Chondrocyte (in vitro differentiated cells): ENCODE measurements at regions not wholly inside any gene's neighbourhood (a gene's known extent, or its start where the extent isn't known, plus 50 kb on each side); places are given as distances from the start of the nearest gene placed in this dataset.

Experiments
- DNase-seq: peaks from one replicate; pipeline ENCODE4 v3.0.0; 2021; ENCODE audit warnings: mixed read lengths, low spot score
- H3K27ac Mint-ChIP-seq: one replicate; pipeline ENCODE4 v1.8.0; 2021; ENCODE audit warnings: mild to moderate bottlenecking, moderate library complexity, mixed read lengths; ENCODE audit not compliant: unreplicated experiment
- H3K27me3 Mint-ChIP-seq: 2 replicates; pipeline ENCODE4 v1.8.0; 2021; ENCODE audit warnings: low read depth, mixed read lengths
- H3K36me3 Mint-ChIP-seq: 2 replicates; pipeline ENCODE4 v1.8.0; 2021; ENCODE audit warnings: low read depth, mixed read lengths
- H3K4me1 Mint-ChIP-seq: 2 replicates; pipeline ENCODE4 v1.8.0; 2021; ENCODE audit warnings: low read depth, mild to moderate bottlenecking, mixed read lengths
- H3K4me3 Mint-ChIP-seq: one replicate; pipeline ENCODE4 v1.8.0; 2021; ENCODE audit warnings: mild to moderate bottlenecking, moderate library complexity, mixed read lengths; ENCODE audit not compliant: unreplicated experiment
- H3K9me3 Mint-ChIP-seq: 2 replicates; pipeline ENCODE4 v1.8.0; 2021; ENCODE audit warnings: low read depth, mixed read lengths
- TF ChIP-seq, protein P1 (sequence below): fragments of 200-600 bp; sonication (generic); IDR thresholded peaks from 2 replicates; pipeline ENCODE4 v1.5.0; 2021; ENCODE audit warnings: antibody characterized with exemption, mild to moderate bottlenecking, moderate library complexity

DNA sequence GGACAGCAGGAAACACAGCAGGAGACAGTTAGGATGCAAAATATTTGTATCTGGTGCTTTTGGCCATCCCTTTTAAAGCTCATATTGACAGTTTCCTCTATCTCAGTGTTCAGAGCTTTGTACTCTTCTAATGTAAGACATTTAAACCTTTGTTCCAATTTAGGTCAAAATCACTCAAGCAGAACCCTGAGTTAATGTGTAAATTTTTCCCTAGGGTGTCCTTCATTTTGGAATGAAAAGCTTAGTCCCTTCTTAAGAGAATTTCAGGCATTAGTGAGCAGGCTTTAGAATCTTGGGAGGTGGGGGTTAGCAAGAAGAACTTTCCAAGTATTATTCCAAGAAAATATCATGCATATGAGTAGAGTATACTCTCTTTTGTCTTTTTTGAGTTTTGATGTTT is 188.7 kb downstream of the GBA3 start:
- Mint-ChIP-seq H3K4me3 (no peak overlapping the region), H3K36me3 (no peaks in the 10 kb centered on the region), H3K4me1 (no peaks in the 10 kb centered on the region), H3K27me3 (no peaks in the 10 kb centered on the region), H3K9me3 (peaks cover 7% of the 10 kb centered on the region), H3K27ac (no peak overlapping the region)
- TF ChIP-seq, protein P1, sequence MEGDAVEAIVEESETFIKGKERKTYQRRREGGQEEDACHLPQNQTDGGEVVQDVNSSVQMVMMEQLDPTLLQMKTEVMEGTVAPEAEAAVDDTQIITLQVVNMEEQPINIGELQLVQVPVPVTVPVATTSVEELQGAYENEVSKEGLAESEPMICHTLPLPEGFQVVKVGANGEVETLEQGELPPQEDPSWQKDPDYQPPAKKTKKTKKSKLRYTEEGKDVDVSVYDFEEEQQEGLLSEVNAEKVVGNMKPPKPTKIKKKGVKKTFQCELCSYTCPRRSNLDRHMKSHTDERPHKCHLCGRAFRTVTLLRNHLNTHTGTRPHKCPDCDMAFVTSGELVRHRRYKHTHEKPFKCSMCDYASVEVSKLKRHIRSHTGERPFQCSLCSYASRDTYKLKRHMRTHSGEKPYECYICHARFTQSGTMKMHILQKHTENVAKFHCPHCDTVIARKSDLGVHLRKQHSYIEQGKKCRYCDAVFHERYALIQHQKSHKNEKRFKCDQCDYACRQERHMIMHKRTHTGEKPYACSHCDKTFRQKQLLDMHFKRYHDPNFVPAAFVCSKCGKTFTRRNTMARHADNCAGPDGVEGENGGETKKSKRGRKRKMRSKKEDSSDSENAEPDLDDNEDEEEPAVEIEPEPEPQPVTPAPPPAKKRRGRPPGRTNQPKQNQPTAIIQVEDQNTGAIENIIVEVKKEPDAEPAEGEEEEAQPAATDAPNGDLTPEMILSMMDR = no peak
- DNase-seq = no peak

DNA sequence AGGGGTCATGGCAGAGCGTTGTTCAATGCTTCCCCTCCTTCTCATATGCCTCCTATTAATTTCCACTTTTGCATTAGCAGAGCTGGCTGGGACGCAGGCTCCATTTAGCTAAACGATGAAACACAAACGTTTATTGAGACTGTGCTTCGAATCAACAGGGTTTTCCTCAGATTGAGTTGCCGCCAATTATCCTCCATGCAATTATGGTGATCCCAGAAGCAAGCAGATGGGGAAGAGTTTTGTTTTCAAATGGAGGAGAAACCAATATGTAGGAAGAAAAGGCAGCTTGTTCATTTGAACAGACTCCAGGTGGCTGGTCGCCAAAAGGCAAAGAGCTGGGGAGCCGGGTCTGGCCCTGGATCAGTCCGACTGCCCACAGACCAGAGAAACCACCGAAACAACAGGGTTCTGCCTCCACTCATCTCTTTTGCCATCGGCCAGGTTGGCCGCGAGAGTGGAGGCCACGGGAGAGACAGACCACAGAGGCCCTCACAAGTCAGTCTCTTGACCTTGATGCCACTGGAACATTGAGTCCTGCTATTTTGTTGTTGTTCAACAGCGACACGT is 184.8 kb downstream of the GBA3 start:
- DNase-seq = no peak
- no peaks in the 10 kb centered on the region for H3K36me3 Mint-ChIP-seq
- no peak overlapping the region for H3K27ac Mint-ChIP-seq
- no peaks in the 10 kb centered on the region for H3K4me1 Mint-ChIP-seq
- peaks cover 6% of the 10 kb centered on the region for H3K9me3 Mint-ChIP-seq
- TF ChIP-seq, protein P1 = no peak
- no peak overlapping the region for H3K4me3 Mint-ChIP-seq
- H3K27me3 Mint-ChIP-seq = no peaks in the 10 kb centered on the region

GRCh38 chr4:22876270-22876669 is 183.5 kb downstream of the GBA3 start:
- Mint-ChIP-seq H3K36me3 (no peaks in the 10 kb centered on the region), H3K4me1 (no peaks in the 10 kb centered on the region), H3K9me3 (no peaks in the 10 kb centered on the region), H3K27ac (no peak overlapping the region), H3K27me3 (no peaks in the 10 kb centered on the region), H3K4me3 (no peak overlapping the region)
- TF ChIP-seq, protein P1 = no peak
- no peak for DNase-seq

GRCh38 chr4:22875587-22876257 is 183.0 kb downstream of the GBA3 start:
- Mint-ChIP-seq H3K9me3 (no peaks in the 10 kb centered on the region), H3K27me3 (no peaks in the 10 kb centered on the region), H3K4me1 (no peaks in the 10 kb centered on the region), H3K4me3 (no peak overlapping the region), H3K27ac (no peak overlapping the region), H3K36me3 (no peaks in the 10 kb centered on the region)
- no peak for DNase-seq
- TF ChIP-seq, protein P1 = no peak

DNA sequence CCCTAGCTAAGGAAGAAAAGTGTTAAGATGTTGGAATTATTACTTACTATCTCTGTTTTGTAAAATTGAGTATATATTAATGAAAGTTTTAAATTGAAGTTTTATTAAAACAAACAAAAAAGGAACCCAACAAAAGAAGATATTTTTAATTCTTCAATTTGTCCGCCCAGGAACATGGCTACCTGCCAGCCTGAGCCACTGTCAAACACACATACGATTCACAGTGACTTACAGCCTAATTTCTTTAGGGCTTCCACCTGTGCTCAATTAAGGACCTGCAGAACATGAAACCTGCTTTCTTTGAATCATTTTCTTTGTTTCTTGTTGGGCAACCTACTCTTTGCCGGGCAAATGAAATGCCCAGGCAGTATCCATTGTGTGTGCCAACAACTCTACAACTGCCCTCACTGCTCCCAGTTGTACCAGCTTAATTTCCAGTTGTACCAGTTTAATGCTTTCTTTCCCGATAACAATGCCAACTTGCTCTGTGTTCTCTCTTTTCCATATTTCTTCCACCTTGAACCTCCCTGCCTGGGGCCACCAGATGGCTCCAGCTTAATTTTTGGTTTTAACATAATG is 181.7 kb downstream of the GBA3 start:
- Mint-ChIP-seq H3K9me3 (no peaks in the 10 kb centered on the region), H3K4me1 (no peaks in the 10 kb centered on the region), H3K36me3 (no peaks in the 10 kb centered on the region), H3K27me3 (peaks cover 3% of the 10 kb centered on the region), H3K27ac (no peak overlapping the region), H3K4me3 (no peak overlapping the region)
- TF ChIP-seq, protein P1 = no peak
- DNase-seq = no peak
